Glutamatergic neuron (in vitro differentiated cells): ENCODE measurements at regions not wholly inside any gene's neighbourhood (a gene's known extent, or its start where the extent isn't known, plus 50 kb on each side); places are given as distances from the start of the nearest gene placed in this dataset.

ENCODE experiments used
- DNase-seq: peaks from one replicate; pipeline ENCODE4 v3.0.0; 2022
- H3K27ac Mint-ChIP-seq: one replicate; pipeline ENCODE4 v1.8.0; 2020; ENCODE audit warnings: mild to moderate bottlenecking, mixed read lengths, inconsistent platforms; ENCODE audit not compliant: unreplicated experiment
- H3K27me3 Mint-ChIP-seq: one replicate; pipeline ENCODE4 v1.8.0; 2020; ENCODE audit warnings: mild to moderate bottlenecking, moderate library complexity, mixed read lengths, inconsistent platforms; ENCODE audit not compliant: unreplicated experiment
- H3K36me3 Mint-ChIP-seq: one replicate; pipeline ENCODE4 v1.8.0; 2020; ENCODE audit warnings: mild to moderate bottlenecking, mixed read lengths, inconsistent platforms; ENCODE audit not compliant: unreplicated experiment
- H3K4me1 Mint-ChIP-seq: one replicate; pipeline ENCODE4 v1.8.0; 2020; ENCODE audit warnings: mild to moderate bottlenecking, low read depth, mixed read lengths, inconsistent platforms; ENCODE audit not compliant: unreplicated experiment
- H3K4me3 Mint-ChIP-seq: one replicate; pipeline ENCODE4 v1.8.0; 2020; ENCODE audit warnings: mild to moderate bottlenecking, mixed read lengths, inconsistent platforms; ENCODE audit not compliant: unreplicated experiment
- H3K9me3 Mint-ChIP-seq: one replicate; pipeline ENCODE4 v1.8.0; 2020; ENCODE audit warnings: mild to moderate bottlenecking, moderate library complexity, mixed read lengths, inconsistent platforms; ENCODE audit not compliant: unreplicated experiment
- TF ChIP-seq, protein P1 (sequence below): fragments of 200-600 bp; sonication (generic); IDR thresholded peaks from one replicate; pipeline ENCODE4 v1.5.0; 2021; ENCODE audit not compliant: partially characterized antibody, unreplicated experiment

DNA sequence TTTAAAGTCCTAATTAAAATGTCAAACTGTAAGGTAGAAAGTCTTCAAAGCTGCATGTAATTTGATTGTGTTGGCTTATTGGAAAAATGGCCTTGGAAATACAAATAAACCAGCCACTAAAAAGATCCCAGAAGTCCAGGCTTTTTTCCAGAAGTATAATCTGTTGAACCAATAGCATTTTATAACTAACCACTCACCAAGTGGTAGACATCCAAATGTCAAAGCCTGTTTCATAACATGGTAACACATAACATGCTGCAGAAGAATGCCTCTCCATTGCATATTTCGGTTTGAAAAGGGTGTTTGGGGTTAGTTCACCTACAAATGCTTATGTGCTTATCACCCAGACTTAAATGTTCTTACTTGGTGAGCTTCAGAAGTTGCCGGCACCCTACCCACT, 183.7 kb upstream of the DIO2 start:
- no peak for DNase-seq
- H3K4me3 Mint-ChIP-seq = no peak overlapping the region
- no peaks in the 10 kb centered on the region for H3K4me1 Mint-ChIP-seq
- H3K9me3 Mint-ChIP-seq = no peaks in the 10 kb centered on the region
- H3K27me3 Mint-ChIP-seq = no peaks in the 10 kb centered on the region
- TF ChIP-seq, protein P1, sequence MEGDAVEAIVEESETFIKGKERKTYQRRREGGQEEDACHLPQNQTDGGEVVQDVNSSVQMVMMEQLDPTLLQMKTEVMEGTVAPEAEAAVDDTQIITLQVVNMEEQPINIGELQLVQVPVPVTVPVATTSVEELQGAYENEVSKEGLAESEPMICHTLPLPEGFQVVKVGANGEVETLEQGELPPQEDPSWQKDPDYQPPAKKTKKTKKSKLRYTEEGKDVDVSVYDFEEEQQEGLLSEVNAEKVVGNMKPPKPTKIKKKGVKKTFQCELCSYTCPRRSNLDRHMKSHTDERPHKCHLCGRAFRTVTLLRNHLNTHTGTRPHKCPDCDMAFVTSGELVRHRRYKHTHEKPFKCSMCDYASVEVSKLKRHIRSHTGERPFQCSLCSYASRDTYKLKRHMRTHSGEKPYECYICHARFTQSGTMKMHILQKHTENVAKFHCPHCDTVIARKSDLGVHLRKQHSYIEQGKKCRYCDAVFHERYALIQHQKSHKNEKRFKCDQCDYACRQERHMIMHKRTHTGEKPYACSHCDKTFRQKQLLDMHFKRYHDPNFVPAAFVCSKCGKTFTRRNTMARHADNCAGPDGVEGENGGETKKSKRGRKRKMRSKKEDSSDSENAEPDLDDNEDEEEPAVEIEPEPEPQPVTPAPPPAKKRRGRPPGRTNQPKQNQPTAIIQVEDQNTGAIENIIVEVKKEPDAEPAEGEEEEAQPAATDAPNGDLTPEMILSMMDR = no peak
- no peak overlapping the region for H3K27ac Mint-ChIP-seq
- peaks cover 6% of the 10 kb centered on the region for H3K36me3 Mint-ChIP-seq

DNA sequence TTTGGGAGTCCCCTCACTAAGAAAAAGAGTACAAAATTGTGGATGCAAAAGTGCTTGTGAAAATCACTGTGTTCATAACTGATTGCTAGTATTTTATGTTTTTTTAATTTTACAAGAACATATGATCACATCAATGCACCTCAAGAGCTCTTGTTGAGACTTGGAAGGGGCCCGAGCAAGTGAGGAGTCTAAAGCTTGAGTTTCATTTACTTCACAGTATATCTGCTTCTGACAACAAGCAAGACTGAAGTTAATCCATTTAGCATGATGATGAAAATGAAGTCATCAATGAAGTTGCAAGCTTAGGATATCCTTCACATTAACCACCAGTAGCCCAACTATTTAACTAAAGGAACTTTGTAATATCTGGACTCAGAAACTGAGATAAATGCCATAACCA, 182.5 kb upstream of the DIO2 start:
- Mint-ChIP-seq H3K36me3 (peaks cover 6% of the 10 kb centered on the region), H3K4me1 (no peaks in the 10 kb centered on the region), H3K27ac (no peak overlapping the region), H3K27me3 (no peaks in the 10 kb centered on the region), H3K4me3 (no peak overlapping the region), H3K9me3 (no peaks in the 10 kb centered on the region)
- TF ChIP-seq, protein P1 = no peak
- DNase-seq = no peak

DNA sequence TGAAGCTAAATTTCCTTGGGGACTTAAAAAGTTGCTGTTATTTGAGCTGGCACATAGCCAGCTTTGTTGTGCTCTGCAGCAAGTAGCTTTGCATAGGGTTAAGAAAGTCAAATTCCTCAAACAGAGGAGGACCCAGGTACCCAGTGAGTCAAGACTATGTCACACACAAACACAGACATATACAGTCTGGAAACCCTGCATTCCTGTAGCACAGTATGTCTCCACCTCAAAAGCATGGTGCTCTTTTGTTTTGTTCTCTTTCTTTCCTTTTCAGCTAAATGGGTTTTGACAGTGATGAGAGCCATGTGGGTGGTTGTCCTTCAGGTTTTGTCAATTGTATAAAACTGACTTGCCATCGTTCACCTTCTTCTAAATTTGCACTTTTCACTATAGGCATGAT, 179.6 kb upstream of the DIO2 start:
- TF ChIP-seq, protein P1 = no peak
- Mint-ChIP-seq H3K27ac (no peak overlapping the region), H3K9me3 (no peaks in the 10 kb centered on the region), H3K36me3 (no peaks in the 10 kb centered on the region), H3K4me1 (no peaks in the 10 kb centered on the region), H3K4me3 (no peak overlapping the region), H3K27me3 (no peaks in the 10 kb centered on the region)
- no peak for DNase-seq

DNA sequence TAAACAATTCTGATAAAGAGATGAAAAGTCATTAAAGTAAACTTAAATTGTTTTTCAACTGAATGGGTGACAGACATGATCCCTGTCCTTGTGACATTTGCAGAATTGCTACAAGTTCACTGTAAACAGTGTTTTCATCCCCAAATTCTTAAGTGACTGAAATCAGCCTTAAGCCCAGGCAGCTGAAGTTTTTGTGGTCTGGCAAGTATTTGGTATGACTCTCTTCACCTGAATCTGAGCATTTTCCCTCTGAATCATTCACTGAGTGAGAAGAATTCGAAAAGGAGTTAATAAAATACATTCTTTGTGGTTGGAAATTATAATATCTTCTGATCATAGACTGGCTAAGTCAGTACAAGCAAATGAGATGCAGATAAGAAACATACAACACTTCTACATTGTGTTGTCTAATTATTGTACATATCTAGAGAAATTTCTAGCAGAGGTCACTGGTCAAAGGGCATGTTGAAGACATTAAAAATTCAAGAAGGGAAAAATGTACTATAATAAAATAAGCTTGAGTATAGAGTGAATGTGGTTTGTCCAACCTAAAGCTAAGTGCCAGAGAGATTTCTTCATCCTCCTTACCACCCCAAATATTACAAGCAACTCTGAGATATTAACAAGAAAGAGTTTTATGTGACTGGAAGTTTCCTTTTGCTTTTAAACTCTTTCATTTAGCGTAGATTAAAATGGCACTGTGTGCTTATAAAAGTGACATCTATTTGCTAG, 177.8 kb upstream of the DIO2 start:
- peaks cover 4% of the 10 kb centered on the region for H3K4me1 Mint-ChIP-seq
- H3K36me3 Mint-ChIP-seq = no peaks in the 10 kb centered on the region
- no peaks in the 10 kb centered on the region for H3K9me3 Mint-ChIP-seq
- H3K27ac Mint-ChIP-seq = no peak overlapping the region
- no peaks in the 10 kb centered on the region for H3K27me3 Mint-ChIP-seq
- DNase-seq = no peak
- TF ChIP-seq, protein P1 = no peak
- H3K4me3 Mint-ChIP-seq = no peak overlapping the region

DNA sequence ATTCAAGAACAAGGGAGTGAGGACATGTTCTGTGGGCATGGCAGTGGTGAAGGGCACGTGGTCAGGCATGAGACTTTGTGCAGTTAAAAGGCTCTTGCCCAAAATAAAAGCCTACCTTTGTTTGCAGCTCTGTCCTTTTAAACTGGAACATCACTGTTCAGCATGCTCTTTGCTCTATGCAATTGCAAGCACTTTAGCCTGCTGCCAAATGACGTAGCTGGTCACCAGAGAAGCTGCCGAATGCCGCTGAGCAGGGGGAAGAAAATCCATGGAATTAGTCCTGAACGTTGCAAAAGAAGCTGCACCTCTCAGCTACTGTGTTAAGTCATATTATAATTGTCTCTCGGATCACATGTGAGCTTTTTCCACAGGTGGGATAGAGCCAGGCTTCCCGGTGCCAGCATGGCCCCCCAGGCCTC, 176.3 kb upstream of the DIO2 start:
- Mint-ChIP-seq H3K27ac (no peak overlapping the region), H3K36me3 (no peaks in the 10 kb centered on the region), H3K4me1 (peaks cover 4% of the 10 kb centered on the region), H3K9me3 (no peaks in the 10 kb centered on the region), H3K4me3 (no peak overlapping the region), H3K27me3 (no peaks in the 10 kb centered on the region)
- DNase-seq = no peak
- TF ChIP-seq, protein P1 = no peak
